ENCODE measurements at regions not wholly inside any gene's neighbourhood (a gene's known extent, or its start where the extent isn't known, plus 50 kb on each side); places are given as distances from the start of the nearest gene placed in this dataset.
"Not testable (repeated sequence)": the region's sequence is repeated elsewhere in the genome, so short reads cannot be mapped to it uniquely, and the experiment has no call there.

GRCh38 chr19:28541602-28542393 lies 671.2 kb downstream of the UQCRFS1 start:
- H3K4me3 ChIP-seq = no peak overlapping the region
- WGBS, 4 donors = 72 to 88% (median 78%) methylated on average over 6 of the region's 6 CpGs
- intact Hi-C loops (cut with DNase I) = no loop called here

GRCh38 chr19:28541029-28541428 lies 671.9 kb downstream of the UQCRFS1 start:
- intact Hi-C loops (cut with DNase I) = no loop called here
- H3K4me3 ChIP-seq = no peak overlapping the region
- no peak for ATAC-seq
- no peaks in the 10 kb centered on the region for H3K36me3 ChIP-seq
- WGBS, 4 donors = 68 to 81% (median 76%) methylated on average over 3 of the region's 3 CpGs
- H3K27me3 ChIP-seq = peaks cover 0 to 4% (median 0%) of the 10 kb centered on the region in 9 donors
- DNase-seq = no peak
- peaks cover 0 to 23% (median 9%) of the 10 kb centered on the region in 12 donors for H3K9me3 ChIP-seq
- TF ChIP-seq POLR2A (IDR thresholded peaks at IDR 0.05) = no peak
- H3K4me1 ChIP-seq = no peaks in the 10 kb centered on the region
- H3K27ac ChIP-seq = no peak overlapping the region

More at GRCh38 chr19:28541602-28542393, 671.2 kb downstream of the UQCRFS1 start:
- TF ChIP-seq CTCF (IDR thresholded peaks at IDR 0.05) = no peak
- no peak for TF ChIP-seq POLR2A (IDR thresholded peaks at IDR 0.05)
- Histone ChIP-seq H3K4me1 (no peaks in the 10 kb centered on the region), H3K27me3 (peaks cover 0 to 4% (median 0%) of the 10 kb centered on the region in 9 donors), H3K9me3 (peaks cover 0 to 17% (median 9%) of the 10 kb centered on the region in 12 donors), H3K36me3 (no peaks in the 10 kb centered on the region), H3K27ac (no peak overlapping the region)
- DNase-seq = no peak
- ATAC-seq = no peak

- H3K9me3 ChIP-seq = peaks cover 0 to 23% (median 9%) of the 10 kb centered on the region in 12 donors
- WGBS, 4 donors = 81 to 86% (median 83%) methylated on average over 6 of the region's 6 CpGs
- ATAC-seq; intact Hi-C loops (cut with DNase I); H3K27me3 ChIP-seq; H3K4me1 ChIP-seq; DNase-seq; H3K27ac ChIP-seq; H3K4me3 ChIP-seq; H3K36me3 ChIP-seq: not testable (repeated sequence)
These were observed 672.6 kb downstream of the UQCRFS1 start for GRCh38 chr19:28540385-28540784.

- DNase-seq (no peak), ATAC-seq (no peak)
- Histone ChIP-seq H3K36me3 (no peaks in the 10 kb centered on the region), H3K9me3 (peaks cover 0 to 23% (median 9%) of the 10 kb centered on the region in 12 donors), H3K4me3 (no peak overlapping the region), H3K4me1 (no peaks in the 10 kb centered on the region), H3K27ac (no peak overlapping the region), H3K27me3 (peaks cover 0 to 4% (median 0%) of the 10 kb centered on the region in 9 donors)
- TF ChIP-seq CTCF (IDR thresholded peaks at IDR 0.05) (no peak), POLR2A (IDR thresholded peaks at IDR 0.05) (no peak)
- intact Hi-C loops (cut with DNase I) = no loop called here
These were observed 673.2 kb downstream of the UQCRFS1 start for GRCh38 chr19:28539759-28540158.

GRCh38 chr19:28538579-28538978 lies 674.4 kb downstream of the UQCRFS1 start:
- H3K4me1 ChIP-seq; H3K36me3 ChIP-seq; DNase-seq; H3K27me3 ChIP-seq; intact Hi-C loops (cut with DNase I); H3K4me3 ChIP-seq; ATAC-seq; H3K27ac ChIP-seq: not testable (repeated sequence)
- peaks cover 0 to 23% (median 9%) of the 10 kb centered on the region in 12 donors for H3K9me3 ChIP-seq
- 71 to 93% (median 89%) methylated on average over 1 to 2 of the region's 2 CpGs for WGBS, 4 donors

All from heart left ventricle (tissue), 16 donors.